GM18511 (cell line): ENCODE measurements at regions not wholly inside any gene's neighbourhood (a gene's known extent, or its start where the extent isn't known, plus 50 kb on each side); places are given as distances from the start of the nearest gene placed in this dataset.
"Not testable (repeated sequence)": the region's sequence is repeated elsewhere in the genome, so short reads cannot be mapped to it uniquely, and the experiment has no call there.

Experiments used
- ATAC-seq: cut with Tn5 transposase; IDR thresholded peaks from one replicate; pipeline ENCODE4 v1.9.1; 2021; ENCODE audit warnings: mild to moderate bottlenecking, moderate library complexity; ENCODE audit not compliant: unreplicated experiment

DNA sequence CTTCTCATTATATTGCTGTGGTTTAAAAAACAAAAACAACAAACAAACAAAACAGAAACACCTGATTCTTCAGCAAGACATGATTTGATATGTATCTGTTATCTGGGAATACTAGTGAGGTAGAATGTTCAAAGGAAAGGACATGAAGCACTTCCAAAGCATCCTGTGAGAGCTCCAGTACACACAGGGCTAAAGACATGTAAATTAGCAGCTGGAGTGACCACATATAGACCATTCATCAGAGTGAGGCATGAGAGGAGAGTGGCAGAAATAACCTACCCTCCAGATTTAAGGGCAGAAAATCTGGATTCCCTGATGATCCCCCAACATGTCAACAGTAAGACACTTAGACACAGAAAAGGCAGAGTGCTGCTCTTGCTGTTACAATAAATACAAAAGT, 260.5 kb upstream of the CHRM3 start:
- ATAC-seq: no peak

DNA sequence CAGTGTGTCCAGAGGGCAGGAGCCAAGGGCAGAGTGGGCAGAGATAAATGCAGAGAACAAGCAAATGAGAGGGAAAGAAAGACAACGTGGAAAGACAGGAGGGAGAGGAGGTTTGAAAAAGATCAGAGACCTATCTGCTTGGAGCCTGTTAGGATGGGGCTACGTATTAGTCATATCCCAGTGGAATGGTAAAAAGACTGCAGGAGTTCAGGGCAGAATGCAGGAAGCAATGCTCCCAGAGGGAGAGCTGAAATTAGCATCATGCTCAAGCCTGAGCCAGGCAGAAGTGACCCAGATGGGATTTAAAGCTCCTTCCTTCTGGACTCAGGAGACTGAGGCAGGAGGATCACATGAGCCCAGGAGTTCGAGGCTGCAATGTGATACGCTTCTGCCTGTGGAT, 261.3 kb upstream of the CHRM3 start:
- no peak for ATAC-seq

DNA sequence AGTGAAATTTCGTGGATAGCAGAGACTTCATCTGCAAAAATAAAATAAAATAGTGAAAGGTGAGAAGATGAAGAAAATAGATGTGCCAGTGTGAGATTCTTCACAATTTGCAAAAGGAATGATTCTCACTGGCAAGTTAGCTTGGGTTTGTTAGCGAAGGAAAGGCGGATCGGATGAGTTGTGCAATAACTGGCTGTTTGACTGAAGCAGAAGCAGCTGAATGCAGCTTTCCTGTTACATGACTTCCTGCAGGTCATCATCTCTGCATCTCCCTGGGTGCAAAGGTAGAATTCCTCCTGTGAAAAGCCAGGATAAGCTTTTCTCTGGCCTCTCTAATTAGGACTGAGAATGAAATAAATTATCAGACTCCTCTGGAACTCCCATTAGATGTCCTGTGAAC, 263.1 kb upstream of the CHRM3 start:
- ATAC-seq: no peak

DNA sequence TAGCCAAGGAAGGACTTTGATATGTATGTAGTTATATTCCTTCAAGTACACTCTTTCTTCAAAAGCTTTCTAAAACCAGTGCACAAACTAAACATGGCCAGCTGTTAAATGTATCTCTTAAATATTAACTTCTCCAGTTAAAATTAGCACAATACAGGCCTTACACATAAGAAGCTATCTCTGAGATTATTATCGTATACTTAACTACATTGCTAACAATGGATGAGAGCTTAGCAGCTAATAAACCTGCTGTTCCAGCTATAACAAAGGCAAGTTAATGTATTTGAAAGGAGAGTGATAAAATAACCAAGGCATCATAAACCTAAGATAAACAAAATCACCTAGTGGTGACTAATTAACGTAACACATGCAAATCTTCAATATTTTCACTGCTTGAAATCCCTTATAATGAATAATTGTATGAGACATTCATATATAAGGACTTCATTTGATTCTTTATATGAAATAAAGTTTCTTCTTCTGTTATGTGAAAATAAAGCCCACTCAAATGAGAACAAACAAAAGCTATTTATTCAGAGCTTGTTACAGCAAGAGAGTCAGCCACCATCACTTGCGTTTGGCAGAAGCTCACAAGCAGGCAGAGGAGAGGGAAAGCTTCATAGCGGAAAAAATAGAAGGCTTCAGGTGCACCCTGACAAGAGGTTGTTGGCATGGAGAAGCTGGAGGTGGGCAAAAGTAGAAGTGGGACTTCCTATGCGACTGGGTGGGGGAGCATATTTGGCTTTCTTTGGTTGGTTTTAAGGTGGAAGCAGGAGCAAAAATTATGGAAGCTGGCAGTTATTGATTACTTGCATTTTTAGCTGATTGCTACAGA, 274.1 kb upstream of the CHRM3 start:
- ATAC-seq: no peak

DNA sequence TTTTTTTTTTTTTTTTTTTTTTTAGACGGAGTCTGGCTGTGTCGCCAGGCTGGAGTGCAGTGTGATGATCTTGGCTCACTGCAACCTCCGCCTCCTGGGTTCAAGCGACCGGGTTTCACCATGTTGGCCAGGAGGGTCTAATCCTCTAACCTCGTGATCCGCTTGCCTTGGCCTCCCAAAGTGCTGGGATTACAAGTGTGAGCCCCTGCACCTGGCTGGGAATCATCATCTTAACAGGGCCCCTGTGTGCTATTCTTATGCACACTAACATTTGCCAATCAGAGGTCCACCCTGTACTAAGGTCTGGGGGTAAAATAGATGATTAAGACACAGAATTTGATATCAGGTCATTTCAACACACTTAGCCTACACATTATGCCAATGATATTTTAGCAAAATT, 278.7 kb upstream of the CHRM3 start:
- no peak for ATAC-seq

DNA sequence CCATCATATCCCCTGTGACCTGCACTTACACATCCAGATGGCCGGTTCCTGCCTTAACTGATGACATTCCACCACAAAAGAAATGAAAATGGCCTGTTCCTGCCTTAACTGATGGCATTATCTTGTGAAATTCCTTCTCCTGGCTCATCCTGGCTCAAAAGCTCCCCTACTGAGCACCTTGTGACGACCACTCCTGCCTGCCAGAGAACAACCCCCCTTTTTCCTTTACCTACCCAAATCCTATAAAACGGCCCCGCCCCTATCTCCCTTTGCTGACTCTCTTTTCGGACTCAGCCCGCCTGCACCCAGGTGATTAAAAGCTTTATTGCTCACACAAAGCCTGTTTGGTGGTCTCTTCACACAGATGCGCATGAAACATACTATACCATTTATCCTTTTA, 279.7 kb upstream of the CHRM3 start:
- not testable (repeated sequence) for ATAC-seq

DNA sequence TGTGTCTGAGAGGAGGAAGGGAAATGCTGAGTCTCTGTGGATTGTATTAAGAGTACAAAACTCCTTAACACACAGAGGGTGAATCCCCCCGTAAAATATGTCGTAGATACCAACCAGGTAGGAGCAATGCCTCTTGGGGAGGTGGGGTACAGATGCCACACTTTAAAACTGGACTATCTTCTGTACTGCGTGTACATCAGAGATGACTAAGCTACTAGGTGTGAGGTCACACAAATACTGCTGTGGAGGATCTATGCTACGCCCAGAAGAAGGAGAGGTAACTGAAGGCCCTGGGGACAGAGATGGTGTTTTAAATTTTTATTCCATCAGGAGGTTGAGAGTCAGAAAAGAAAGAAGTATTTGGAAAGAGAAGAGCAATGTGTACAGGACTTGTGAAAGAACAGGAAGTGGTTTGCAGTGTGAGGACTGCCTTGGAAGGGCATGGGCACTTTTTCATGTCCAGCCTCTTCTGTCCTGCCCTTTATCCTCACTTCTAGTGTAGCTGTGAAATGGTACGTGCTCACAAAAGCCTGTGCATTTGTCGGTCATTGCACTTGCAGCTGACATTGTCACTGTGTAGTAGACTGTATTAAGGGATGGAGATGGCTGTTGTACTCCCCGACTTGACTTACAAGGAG, 287.8 kb upstream of the CHRM3 start:
- no peak for ATAC-seq

DNA sequence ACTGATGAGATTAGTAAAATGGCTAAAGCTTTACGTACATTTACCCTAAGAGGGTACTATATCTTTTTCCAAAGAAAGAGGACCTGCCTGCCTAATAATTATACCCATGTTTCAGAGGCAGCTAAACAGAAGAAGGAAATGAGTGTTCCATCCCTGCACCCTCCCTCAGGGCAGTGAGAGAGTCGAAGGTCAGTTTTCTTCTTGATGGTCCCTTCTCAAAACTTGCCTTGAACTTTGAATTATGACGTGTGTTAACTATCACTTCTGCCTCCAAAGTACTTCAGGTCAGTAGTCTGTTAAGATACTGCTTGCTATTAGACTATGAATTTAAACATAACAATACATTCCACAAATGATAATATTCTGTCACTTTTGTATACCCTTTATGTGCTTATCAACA, 294.8 kb upstream of the CHRM3 start:
- ATAC-seq: no peak

DNA sequence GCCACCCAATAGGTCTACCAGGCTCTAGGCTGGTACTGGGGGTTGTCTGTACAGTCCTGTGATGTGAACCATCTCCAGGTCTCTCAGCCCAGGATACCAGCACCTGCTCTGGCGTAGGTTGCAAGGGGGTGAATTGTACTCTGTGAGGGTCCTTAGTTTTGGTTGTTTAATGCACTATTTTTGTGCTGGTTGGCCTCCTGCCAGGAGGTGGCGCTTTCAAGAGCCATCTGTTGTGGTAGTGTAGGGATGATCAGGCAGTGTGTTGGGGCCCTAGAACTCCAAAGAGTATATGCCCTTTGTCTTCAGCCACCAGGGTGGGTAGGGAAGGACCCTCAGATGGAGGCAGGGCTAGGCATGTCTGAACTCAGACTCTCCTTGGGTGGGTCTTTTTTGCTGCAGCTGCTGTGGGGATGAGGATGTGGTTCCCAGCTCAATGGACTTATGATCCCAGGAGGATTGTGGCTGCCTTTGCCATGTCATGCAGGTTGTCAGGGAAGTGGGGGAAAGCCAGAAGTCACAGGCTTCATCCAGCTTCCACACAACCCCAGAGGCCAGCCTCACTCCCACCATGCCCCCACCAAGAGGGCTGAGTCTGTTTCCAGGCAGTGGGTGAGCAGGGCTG, 301.8 kb upstream of the CHRM3 start:
- ATAC-seq: no peak

DNA sequence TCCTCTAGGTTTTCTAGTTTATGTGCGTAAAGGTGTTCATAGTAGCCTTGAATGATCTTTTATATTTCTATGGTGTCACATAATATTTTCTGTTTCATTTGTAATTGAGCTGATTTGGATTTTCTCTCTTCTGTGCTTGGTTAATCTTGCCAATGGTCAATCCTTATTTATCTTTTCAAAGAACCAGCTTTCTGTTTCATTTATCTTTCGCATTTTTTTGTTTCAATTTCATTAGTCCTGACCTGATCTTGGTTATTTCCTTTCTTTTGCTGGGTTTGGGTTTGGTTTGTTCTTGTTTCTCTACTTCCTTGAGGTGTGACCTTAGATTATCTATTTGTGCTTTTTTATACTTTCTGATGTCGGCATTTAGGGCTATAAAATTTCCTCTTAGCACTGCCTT, 304.4 kb upstream of the CHRM3 start:
- not testable (repeated sequence) for ATAC-seq

DNA sequence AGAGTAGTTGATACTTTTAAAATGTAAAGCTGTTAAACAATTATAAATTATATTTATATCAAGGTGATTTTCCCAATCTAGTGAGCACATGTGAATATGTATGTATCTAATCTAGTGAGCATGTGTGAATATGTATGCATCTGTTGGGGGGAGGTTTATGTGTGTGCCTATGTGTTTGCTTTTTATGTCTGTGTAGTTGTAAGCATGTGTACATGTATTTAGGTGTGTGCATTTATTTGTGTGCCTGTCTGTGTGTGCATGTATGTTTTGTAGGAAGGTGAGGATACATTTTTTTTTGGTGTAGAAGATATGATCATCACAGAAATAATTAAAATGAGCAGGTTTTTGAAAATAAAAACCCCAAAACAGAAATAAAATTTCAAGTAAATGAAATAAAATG, 318.9 kb upstream of the CHRM3 start:
- ATAC-seq: no peak

DNA sequence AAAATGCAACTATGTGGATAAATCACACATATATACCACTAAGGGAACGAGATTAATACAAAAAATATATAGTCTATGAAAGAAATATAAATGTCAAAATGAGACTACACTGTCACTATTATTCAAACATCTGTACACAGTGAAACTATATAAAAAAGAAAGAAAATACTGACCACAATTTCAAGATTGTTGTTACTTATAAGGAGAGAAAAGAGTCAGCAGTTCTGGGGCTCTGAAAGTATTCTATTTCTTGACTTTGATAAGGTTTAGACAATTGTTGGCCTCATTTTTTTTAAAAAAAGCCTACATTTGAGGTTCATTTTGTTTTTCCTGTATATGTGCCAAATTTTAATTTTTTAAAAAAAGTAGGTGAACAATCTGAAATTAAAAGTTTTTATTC, 319.3 kb upstream of the CHRM3 start:
- ATAC-seq: no peak

DNA sequence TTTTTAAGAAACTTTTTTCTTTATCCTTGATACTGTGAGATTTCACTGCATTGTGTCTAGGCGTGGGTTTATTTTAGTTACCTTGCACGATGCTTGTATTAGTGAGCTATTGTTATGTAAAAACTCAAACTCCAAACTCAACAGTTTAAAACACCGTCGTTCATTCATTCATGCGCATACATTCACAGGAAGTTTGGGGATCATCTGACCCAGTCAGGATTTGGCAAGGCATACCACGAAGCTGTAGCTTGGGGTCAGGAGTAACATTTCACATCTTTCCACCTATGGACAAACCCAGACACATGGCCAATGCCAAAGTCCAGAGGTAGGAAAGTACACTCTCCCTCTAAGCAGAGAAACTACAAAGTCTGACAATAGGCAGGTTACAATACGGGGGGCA, 324.6 kb upstream of the CHRM3 start:
- ATAC-seq: no peak

DNA sequence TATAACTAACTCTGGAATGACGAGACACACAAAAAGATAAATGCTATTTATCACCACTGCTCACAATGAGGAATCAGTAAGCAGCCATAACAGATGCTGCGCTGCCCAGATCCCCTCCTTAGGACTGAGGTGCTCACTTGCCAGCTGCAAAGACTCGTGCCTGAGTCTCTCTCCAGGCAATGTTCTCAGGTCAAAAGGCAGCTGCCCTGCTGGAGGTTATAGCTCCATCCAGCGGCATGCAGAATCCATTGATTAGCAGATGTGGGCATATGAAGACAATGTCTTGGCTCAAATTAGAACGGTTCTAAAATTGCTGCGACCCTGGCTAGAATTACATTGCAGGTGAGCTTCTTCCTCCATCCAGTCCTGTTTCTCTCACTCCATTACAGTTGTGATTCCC, 328.2 kb upstream of the CHRM3 start:
- ATAC-seq: no peak

DNA sequence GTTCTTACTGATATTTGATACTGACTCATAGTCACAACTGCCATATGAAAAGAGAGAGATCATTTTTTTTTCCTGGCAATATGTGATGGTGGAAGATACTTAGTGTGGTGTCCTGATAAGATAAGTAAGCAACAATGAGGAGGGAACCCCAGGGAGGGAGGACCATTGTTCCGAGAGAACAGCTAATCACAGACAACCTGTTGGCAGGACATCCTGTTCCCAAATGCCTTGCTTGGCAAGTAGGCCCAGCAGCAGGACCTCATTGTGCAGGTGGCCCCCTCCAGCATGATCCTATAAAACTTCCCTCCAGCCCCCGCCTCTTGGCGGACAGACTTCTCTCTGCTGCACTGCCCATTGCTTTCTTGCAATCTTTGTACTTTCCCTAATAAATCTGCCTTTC, 329.4 kb upstream of the CHRM3 start:
- no peak for ATAC-seq

DNA sequence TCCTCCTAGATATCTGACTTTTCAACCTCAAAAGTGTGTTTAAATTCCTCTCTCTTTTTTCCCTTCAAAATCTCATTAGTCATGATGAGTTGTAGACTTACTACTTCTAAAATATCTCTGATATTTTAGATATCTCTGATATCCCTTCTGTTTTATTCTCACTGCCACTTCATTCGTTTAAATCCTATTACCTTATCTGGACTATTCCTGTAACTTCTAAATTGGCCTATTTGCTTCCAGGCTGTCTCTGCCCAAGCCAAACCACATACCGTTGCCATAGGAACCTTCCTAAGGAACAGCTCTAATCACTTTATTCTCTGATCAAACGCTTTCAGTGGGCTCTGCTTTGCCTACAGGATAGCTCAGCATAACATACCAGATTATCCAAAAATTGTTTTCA, 333.1 kb upstream of the CHRM3 start:
- no peak for ATAC-seq

DNA sequence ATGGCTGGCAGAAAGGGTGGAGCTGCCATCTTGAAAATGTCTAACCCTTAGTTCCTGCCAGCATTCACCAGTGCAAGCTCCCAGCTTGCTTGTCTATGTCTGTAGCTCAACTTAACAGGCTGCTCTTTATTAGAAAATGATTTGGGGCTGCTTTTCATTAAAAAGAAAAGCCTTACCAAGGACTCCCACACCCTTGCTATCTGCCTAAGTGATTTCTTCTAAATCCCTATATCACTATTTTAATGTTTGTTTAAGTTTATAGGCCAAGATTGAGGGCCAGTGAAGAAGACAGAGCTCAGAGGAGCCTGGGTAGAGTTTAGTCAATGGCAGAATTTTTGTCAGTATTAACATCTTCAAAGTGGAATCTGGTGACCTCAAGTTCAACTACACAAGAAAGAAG, 336.8 kb upstream of the CHRM3 start:
- ATAC-seq: no peak

DNA sequence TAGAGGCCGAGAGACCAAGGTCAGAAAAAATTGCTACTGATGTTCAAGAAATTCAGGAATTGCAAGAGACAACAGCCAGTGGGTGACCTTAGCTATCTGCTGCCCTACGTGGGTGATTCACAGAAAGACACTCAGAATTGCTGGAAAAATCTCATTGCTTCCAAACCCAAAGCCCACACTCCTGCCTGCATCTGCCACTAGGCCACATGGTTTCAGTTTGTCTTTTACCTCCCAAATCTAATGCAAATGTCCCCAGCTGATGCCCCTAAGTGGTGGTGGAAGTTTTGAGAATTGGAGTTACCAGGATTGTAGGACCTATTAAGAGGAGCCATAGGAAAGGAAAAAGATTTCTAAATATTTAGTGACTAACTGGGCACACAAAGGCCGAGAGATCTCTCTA, 341.5 kb upstream of the CHRM3 start:
- ATAC-seq: no peak

DNA sequence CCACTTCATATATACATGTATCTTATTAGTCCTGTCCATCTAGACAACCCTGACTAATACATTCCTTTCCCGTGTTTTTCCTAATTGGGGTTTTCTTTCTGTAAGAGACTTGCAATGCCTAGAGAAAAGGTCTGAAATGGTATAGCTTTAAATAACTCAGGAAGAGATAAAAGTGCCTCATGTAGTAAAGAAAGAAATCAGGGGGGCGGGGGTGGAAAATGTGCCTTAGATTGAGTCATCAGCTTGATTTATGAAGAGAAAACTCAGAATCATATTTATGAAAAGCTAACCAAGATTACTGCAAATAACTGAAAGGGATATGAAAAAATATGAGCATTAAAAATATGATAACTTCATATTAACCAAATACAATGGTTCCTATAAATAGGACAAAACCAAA, 345.8 kb upstream of the CHRM3 start:
- no peak for ATAC-seq

DNA sequence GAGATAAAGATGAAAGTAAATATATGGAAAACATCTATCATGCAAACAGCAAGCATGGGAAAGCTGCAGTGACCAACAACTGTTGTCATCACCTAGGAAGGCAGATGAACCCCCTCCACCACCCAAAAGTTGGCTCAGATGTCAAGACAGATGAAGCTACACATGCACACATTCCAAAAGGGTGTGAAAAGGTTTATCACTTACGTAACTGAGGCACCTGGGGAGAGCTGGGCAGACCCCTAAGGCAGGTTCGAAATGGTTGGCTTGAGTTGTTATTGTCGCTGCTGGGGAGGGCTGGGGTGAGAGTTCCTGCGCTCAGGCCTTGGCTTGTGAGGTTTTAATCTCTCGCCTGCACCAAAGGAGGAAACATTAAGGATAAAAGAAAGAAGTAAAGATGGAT, 355.1 kb upstream of the CHRM3 start:
- ATAC-seq: no peak

DNA sequence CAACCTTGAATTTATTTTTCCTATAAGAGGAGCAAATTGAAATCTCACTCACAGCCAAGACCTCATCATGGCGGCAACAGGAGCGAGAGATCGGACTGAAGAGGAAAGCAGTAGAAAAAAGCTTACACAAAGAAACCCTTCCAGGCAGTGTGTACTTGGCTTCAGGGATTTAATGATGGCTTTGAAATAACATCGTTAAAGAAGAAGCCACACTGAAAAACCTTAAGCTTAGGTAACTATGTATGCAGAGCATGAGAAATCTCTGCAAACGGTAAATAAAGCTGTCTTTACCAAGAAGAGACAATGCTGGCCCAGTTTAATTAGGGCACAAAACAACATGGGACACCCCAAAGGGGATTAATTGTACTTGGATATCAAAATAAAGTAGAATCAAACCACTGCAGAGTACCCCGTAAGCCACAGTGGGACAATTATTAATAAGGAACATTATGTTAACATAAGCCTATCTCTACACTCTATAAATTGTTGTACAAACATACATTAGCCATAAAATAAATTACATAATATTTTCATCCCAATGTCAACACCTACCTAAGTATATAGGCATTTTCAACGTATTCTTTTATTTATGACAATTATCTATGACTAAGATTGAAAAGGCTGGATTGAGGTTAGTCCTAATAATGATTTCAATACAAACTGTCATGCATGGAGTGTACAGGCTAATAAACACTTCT, 360.2 kb upstream of the CHRM3 start:
- no peak for ATAC-seq

DNA sequence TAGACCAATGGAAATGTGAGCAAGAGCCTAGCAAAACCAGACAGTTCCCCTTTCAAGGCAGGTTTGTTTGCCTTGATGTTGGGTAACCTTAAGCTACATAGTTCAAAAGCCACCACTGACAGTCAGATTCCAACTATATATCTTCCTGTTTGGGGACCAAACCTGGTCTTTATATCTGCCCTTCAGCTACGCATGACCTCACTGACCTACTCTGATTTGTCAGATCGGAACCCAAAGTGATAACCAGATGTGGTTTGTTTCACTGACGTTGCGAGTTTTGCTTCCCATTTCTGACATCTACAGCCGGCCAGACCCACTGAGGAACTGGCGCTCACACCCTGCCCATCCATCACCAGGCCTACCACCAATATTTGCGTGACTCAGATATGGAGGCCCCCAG, 361.1 kb upstream of the CHRM3 start:
- no peak for ATAC-seq
